Mesendoderm (in vitro differentiated cells): ENCODE measurements at regions not wholly inside any gene's neighbourhood (a gene's known extent, or its start where the extent isn't known, plus 50 kb on each side); places are given as distances from the start of the nearest gene placed in this dataset.
"Not testable (repeated sequence)": the region's sequence is repeated elsewhere in the genome, so short reads cannot be mapped to it uniquely, and the experiment has no call there.

Experiments
- DNase-seq: peaks from one replicate; pipeline ENCODE4 v3.0.0; 2013
- H2AK5ac ChIP-seq: 2 replicates; pipeline ENCODE4 v1.6.1; 2013; ENCODE audit warnings: low read length, inconsistent platforms
- H2BK120ac ChIP-seq: 2 replicates; pipeline ENCODE4 v1.6.1; 2013; ENCODE audit warnings: low read depth, mild to moderate bottlenecking, low read length, moderate library complexity, mixed read lengths
- H2BK15ac ChIP-seq: replicated peaks from 2 replicates; pipeline ENCODE4 v1.6.1; 2013; ENCODE audit warnings: low read depth, mild to moderate bottlenecking, moderate library complexity
- H2BK5ac ChIP-seq: 2 replicates; pipeline ENCODE4 v1.6.1; 2013; ENCODE audit warnings: low read length, inconsistent platforms
- H3K18ac ChIP-seq: 2 replicates; pipeline ENCODE4 v1.6.1; 2013; ENCODE audit warnings: mild to moderate bottlenecking, low read length, mixed read lengths
- H3K23ac ChIP-seq: one replicate; pipeline ENCODE4 v1.6.1; 2013; ENCODE audit warnings: low read length
- H3K27ac ChIP-seq: 2 replicates; pipeline ENCODE4 v1.5.1; 2013; ENCODE audit warnings: low read depth, mild to moderate bottlenecking, inconsistent platforms, low read length, moderate library complexity
- H3K27me3 ChIP-seq: 2 replicates; pipeline ENCODE4 v1.6.1; 2013; ENCODE audit warnings: low read length, control low read depth, mild to moderate bottlenecking, inconsistent platforms; ENCODE audit not compliant: insufficient read depth, poor library complexity
- H3K36me3 ChIP-seq: 2 replicates; pipeline ENCODE4 v1.6.1; 2013; ENCODE audit warnings: low read length, inconsistent platforms; ENCODE audit not compliant: control insufficient read depth, insufficient read depth
- H3K4ac ChIP-seq: one replicate; pipeline ENCODE4 v1.6.1; 2013; ENCODE audit warnings: low read depth, mild to moderate bottlenecking, low read length, moderate library complexity
- H3K4me1 ChIP-seq: 2 replicates; pipeline ENCODE4 v1.6.1; 2013; ENCODE audit warnings: low read depth, low read length, inconsistent platforms; ENCODE audit not compliant: control insufficient read depth
- H3K4me2 ChIP-seq: 2 replicates; pipeline ENCODE4 v1.6.1; 2013; ENCODE audit warnings: low read length
- H3K4me3 ChIP-seq: 2 replicates; pipeline ENCODE4 v1.5.1; 2013; ENCODE audit warnings: mild to moderate bottlenecking, low read length
- H3K56ac ChIP-seq: one replicate; pipeline ENCODE4 v1.6.1; 2013; ENCODE audit warnings: low read length
- H3K79me1 ChIP-seq: 2 replicates; pipeline ENCODE4 v1.6.1; 2013; ENCODE audit warnings: low read length, inconsistent platforms
- H3K79me2 ChIP-seq: 2 replicates; pipeline ENCODE4 v1.6.1; 2013; ENCODE audit warnings: mild to moderate bottlenecking, low read length; ENCODE audit not compliant: control insufficient read depth, insufficient read depth
- H3K9ac ChIP-seq: 2 replicates; pipeline ENCODE4 v1.6.1; 2013; ENCODE audit warnings: low read length, inconsistent platforms
- H4K5ac ChIP-seq: one replicate; pipeline ENCODE4 v1.6.1; 2013; ENCODE audit warnings: low read length
- H4K8ac ChIP-seq: one replicate; pipeline ENCODE4 v1.6.1; 2013; ENCODE audit warnings: low read depth, mild to moderate bottlenecking, control low read depth, low read length, moderate library complexity
- WGBS: extraction: QIAGEN DNeasy Blood & Tissue Kit; methylation state at CpG from one replicate; pipeline ENCODE4 v1.1.7; 2013; ENCODE audit warnings: low lambda C conversion rate, missing lambda C conversion rate; ENCODE audit not compliant: insufficient coverage; ENCODE audit errors: extremely low coverage; 5-methylcytosine and 5-hydroxymethylcytosine counted together

GRCh38 chr9:79433703-79434102, 138.1 kb upstream of the TLE4 start:
- Histone ChIP-seq H3K4me1 (no peaks in the 10 kb centered on the region), H2BK5ac (no peak overlapping the region), H3K27ac (no peak overlapping the region)

GRCh38 chr9:79439221-79439620, 132.5 kb upstream of the TLE4 start:
- not testable (repeated sequence) for H2BK120ac ChIP-seq, H3K79me1 ChIP-seq, H3K27ac ChIP-seq, H3K36me3 ChIP-seq, H3K27me3 ChIP-seq, H2AK5ac ChIP-seq, H3K79me2 ChIP-seq, H3K18ac ChIP-seq, H3K4me1 ChIP-seq, H3K4me3 ChIP-seq, H2BK5ac ChIP-seq, H3K23ac ChIP-seq, H4K5ac ChIP-seq, H2BK15ac ChIP-seq, H3K4me2 ChIP-seq, H3K4ac ChIP-seq, H4K8ac ChIP-seq
- peak; percentile 39 for DNase-seq
- no CpG with 5 or more reads among the region's 19 CpGs for WGBS
- Histone ChIP-seq H3K9ac (peak overlapping the region; percentile 29), H3K56ac (peak overlapping the region; percentile 67)

More at GRCh38 chr9:79433703-79434102, 138.1 kb upstream of the TLE4 start:
- no peaks in the 10 kb centered on the region for H3K79me2 ChIP-seq
- H3K79me1 ChIP-seq: no peaks in the 10 kb centered on the region
- H3K56ac ChIP-seq: no peak overlapping the region
- H4K8ac ChIP-seq: no peak overlapping the region
- H2BK15ac ChIP-seq: no peak overlapping the region
- no peak overlapping the region for H3K18ac ChIP-seq
- DNase-seq: no peak
- H4K5ac ChIP-seq: no peak overlapping the region
- H3K4me3 ChIP-seq: no peak overlapping the region
- no peaks in the 10 kb centered on the region for H3K27me3 ChIP-seq
- H2AK5ac ChIP-seq: no peak overlapping the region
- H3K36me3 ChIP-seq: no peaks in the 10 kb centered on the region
- no peak overlapping the region for H3K4me2 ChIP-seq
- no peak overlapping the region for H2BK120ac ChIP-seq
- H3K9ac ChIP-seq: no peak overlapping the region
- H3K23ac ChIP-seq: no peak overlapping the region
- H3K4ac ChIP-seq: no peak overlapping the region

GRCh38 chr9:79446523-79447307, 125.0 kb upstream of the TLE4 start:
- H3K4ac ChIP-seq: no peak overlapping the region
- H3K27ac ChIP-seq: no peak overlapping the region
- no peak overlapping the region for H2BK120ac ChIP-seq
- H3K27me3 ChIP-seq: no peaks in the 10 kb centered on the region
- H3K9ac ChIP-seq: no peak overlapping the region
- no peaks in the 10 kb centered on the region for H3K79me2 ChIP-seq
- no peak overlapping the region for H3K4me3 ChIP-seq
- H2AK5ac ChIP-seq: no peak overlapping the region
- H3K4me1 ChIP-seq: no peaks in the 10 kb centered on the region
- H3K79me1 ChIP-seq: no peaks in the 10 kb centered on the region
- H3K36me3 ChIP-seq: no peaks in the 10 kb centered on the region
- no CpG with 5 or more reads among the region's 4 CpGs for WGBS
- no peak overlapping the region for H2BK5ac ChIP-seq
- H3K23ac ChIP-seq: no peak overlapping the region
- no peak overlapping the region for H4K5ac ChIP-seq
- no peak overlapping the region for H4K8ac ChIP-seq
- no peak overlapping the region for H3K56ac ChIP-seq
- H3K4me2 ChIP-seq: no peak overlapping the region
- H2BK15ac ChIP-seq: no peak overlapping the region
- no peak overlapping the region for H3K18ac ChIP-seq
- DNase-seq: no peak

- Histone ChIP-seq H3K4me3 (no peak overlapping the region), H3K18ac (no peak overlapping the region), H3K79me2 (no peaks in the 10 kb centered on the region), H3K27me3 (no peaks in the 10 kb centered on the region), H3K4me1 (no peaks in the 10 kb centered on the region), H3K23ac (no peak overlapping the region), H3K4me2 (no peak overlapping the region), H3K79me1 (no peaks in the 10 kb centered on the region), H2BK120ac (no peak overlapping the region), H3K56ac (no peak overlapping the region), H3K27ac (no peak overlapping the region), H2AK5ac (no peak overlapping the region), H2BK5ac (no peak overlapping the region), H3K9ac (no peak overlapping the region), H4K5ac (no peak overlapping the region), H3K36me3 (no peaks in the 10 kb centered on the region), H4K8ac (no peak overlapping the region), H3K4ac (no peak overlapping the region), H2BK15ac (no peak overlapping the region)
- WGBS: no CpG with 5 or more reads among the region's 3 CpGs
- DNase-seq: no peak
Measured at GRCh38 chr9:79447308-79447605, 124.5 kb upstream of the TLE4 start.

GRCh38 chr9:79447762-79448161, 124.0 kb upstream of the TLE4 start:
- Histone ChIP-seq H3K79me1 (no peaks in the 10 kb centered on the region), H2BK15ac (no peak overlapping the region), H4K5ac (no peak overlapping the region), H2BK120ac (no peak overlapping the region), H3K56ac (no peak overlapping the region), H3K23ac (no peak overlapping the region), H3K18ac (no peak overlapping the region), H3K36me3 (no peaks in the 10 kb centered on the region), H4K8ac (no peak overlapping the region), H3K79me2 (no peaks in the 10 kb centered on the region), H2BK5ac (no peak overlapping the region), H3K4me1 (no peaks in the 10 kb centered on the region), H3K4ac (no peak overlapping the region), H3K27me3 (no peaks in the 10 kb centered on the region), H3K4me3 (no peak overlapping the region), H3K27ac (no peak overlapping the region), H3K9ac (no peak overlapping the region), H3K4me2 (no peak overlapping the region), H2AK5ac (no peak overlapping the region)
- DNase-seq: peak; percentile 2
- WGBS: no CpG with 5 or more reads among the region's 5 CpGs

GRCh38 chr9:79452265-79452664, 119.5 kb upstream of the TLE4 start:
- Histone ChIP-seq H3K27me3 (no peaks in the 10 kb centered on the region), H3K27ac (no peak overlapping the region), H3K4me2 (no peak overlapping the region), H3K4ac (no peak overlapping the region), H3K56ac (no peak overlapping the region), H4K5ac (no peak overlapping the region), H3K79me2 (no peaks in the 10 kb centered on the region), H3K36me3 (no peaks in the 10 kb centered on the region), H3K9ac (no peak overlapping the region), H3K18ac (no peak overlapping the region), H3K4me3 (no peak overlapping the region), H3K23ac (no peak overlapping the region), H3K79me1 (no peaks in the 10 kb centered on the region), H3K4me1 (no peaks in the 10 kb centered on the region), H2AK5ac (no peak overlapping the region), H2BK120ac (no peak overlapping the region), H2BK15ac (no peak overlapping the region), H4K8ac (no peak overlapping the region), H2BK5ac (no peak overlapping the region)
- no peak for DNase-seq
